ENCODE measurements at regions not wholly inside any gene's neighbourhood (a gene's known extent, or its start where the extent isn't known, plus 50 kb on each side); places are given as distances from the start of the nearest gene placed in this dataset.

DNA sequence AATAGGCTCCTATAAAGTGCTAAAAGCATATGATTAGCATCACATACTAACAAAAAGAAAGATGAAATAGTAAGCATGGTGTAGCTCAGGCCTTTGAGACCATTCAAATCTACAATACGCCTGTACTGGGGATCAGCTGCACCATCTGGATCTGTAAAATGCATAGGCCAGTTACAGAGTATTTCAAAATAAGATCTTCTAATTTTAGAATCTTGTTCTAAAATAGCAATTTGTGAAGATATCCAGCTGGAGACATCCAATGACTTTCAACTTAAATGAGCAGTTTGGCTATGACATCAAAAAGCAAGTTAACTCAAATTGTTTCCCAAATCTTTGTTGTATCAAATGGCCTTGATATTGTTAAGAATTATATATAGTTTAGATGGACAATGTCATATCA is 386.3 kb downstream of the MRPS30 start:
- Histone ChIP-seq H3K27me3 (ENCODE audit: low read depth, low read length) (no peaks in the 10 kb centered on the region), H3K27ac (ENCODE audit: low read length) (no peak overlapping the region), H3K9me3 (ENCODE audit: insufficient read depth, low read length) (no peaks in the 10 kb centered on the region), H3K79me2 (ENCODE audit: low read length) (no peaks in the 10 kb centered on the region), H3K9ac (ENCODE audit: low read length) (no peak overlapping the region), H3K4me1 (ENCODE audit: low read length) (no peaks in the 10 kb centered on the region), H3K4me2 (ENCODE audit: low read length) (no peak overlapping the region), H3K36me3 (replicated peaks; ENCODE audit: low read depth, low read length) (no peaks in the 10 kb centered on the region), H4K20me1 (ENCODE audit: insufficient read depth, low read length) (no peaks in the 10 kb centered on the region), H3K4me3 (ENCODE audit: low read length) (no peak overlapping the region), H2AFZ (ENCODE audit: low read depth, low read length) (no peak overlapping the region)
- TF ChIP-seq EZH2phosphoT487 (IDR thresholded peaks at IDR 0.05; ENCODE audit: low read depth), result no peak
- no peak for TF ChIP-seq CTCF (IDR thresholded peaks at IDR 0.05; ENCODE audit: low read depth, low read length)
